ENCODE measurements at regions not wholly inside any gene's neighbourhood (a gene's known extent, or its start where the extent isn't known, plus 50 kb on each side); places are given as distances from the start of the nearest gene placed in this dataset.

DNA sequence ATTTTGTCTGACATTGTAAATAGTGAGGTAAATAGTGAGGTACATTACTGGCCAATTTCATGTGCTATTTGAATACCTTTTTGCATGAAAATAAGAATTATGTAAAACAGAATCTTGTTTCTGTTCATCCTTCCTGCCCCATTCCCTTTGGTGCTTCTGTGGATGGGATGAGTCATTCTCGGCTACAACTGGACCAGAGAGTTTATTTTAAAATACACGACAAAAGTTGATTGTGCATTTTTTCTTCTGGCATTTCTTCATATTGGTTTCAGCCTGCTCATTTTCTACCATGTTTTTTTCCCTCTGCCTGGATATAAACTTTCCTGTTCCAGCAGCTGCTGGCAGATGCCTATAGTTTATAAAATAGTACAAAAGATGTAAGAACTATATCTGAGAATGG is 107.5 kb downstream of the CYSLTR2 start:
- no peaks in the 10 kb centered on the region for H3K4me1 Mint-ChIP-seq (ENCODE audit: low read depth in 2 of 2)
- no peak overlapping the region for H3K27ac Mint-ChIP-seq
- peaks cover 7 to 16% of the 10 kb centered on the region in 2 donors for H3K27me3 Mint-ChIP-seq
- no peak overlapping the region for H3K4me3 Mint-ChIP-seq
- DNase-seq (no peak), ATAC-seq (replicated peaks) (no peak)
- no peaks in the 10 kb centered on the region for H3K9me3 Mint-ChIP-seq
- H3K36me3 Mint-ChIP-seq (ENCODE audit: insufficient read depth) = no peaks in the 10 kb centered on the region

DNA sequence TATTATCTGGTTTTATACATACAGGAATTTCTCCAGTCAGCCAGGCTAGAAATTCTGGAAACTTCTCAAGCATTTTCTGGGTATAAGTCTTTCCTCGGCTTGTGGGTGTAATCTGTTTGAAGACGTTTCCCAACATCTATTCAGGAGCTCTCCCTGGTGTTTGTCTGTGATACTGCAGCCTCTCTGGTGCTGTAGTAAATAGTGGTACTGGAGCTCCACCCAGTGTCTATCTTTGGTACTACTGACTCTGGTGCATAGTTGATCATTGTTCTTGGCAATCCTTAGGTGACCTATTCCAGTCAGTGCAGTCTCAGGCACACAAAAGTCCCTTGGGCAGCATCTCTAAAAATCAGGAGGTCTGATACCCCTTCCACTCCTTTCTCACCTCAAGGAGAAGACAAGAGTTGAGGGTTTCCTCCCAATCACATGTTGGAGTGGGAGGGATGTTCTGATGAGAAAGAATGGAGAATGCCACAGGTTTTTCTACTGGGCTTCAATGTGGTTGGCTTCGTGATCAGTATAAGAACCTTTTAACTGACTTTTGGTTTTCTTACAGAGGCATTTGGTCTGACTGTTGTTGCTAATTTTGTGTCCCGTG is 115.5 kb downstream of the CYSLTR2 start:
- Mint-ChIP-seq H3K4me3 (no peak overlapping the region), H3K9me3 (no peaks in the 10 kb centered on the region), H3K27ac (no peak overlapping the region), H3K27me3 (peaks cover 17 to 27% of the 10 kb centered on the region in 2 donors), H3K4me1 (ENCODE audit: low read depth in 2 of 2) (peaks cover 5 to 6% of the 10 kb centered on the region in 2 donors), H3K36me3 (ENCODE audit: insufficient read depth) (no peaks in the 10 kb centered on the region)
- ATAC-seq (replicated peaks) = peak; percentile 100
- DNase-seq = peak; percentile 88 to 93 (median 88)

DNA sequence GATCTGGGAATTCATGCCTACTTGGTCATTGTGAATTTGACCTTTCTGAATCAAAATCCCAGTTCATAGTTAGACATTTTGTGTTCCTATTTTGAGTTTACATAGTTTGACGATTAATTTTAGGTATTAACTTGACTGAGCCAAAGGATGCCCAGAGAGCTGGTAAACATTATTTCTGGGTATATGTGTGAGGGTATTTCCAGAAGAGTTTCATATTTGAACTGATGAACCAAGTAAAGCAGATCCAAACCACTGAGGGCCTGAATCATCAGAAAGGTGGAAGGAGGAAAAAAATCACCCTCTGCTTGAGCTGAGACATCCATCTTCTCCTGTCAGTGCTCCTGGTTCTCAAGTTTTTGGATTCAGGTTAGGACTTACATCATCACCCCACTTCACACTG is 116.6 kb downstream of the CYSLTR2 start:
- no peak for ATAC-seq (replicated peaks)
- no peaks in the 10 kb centered on the region for H3K36me3 Mint-ChIP-seq (ENCODE audit: insufficient read depth)
- H3K27ac Mint-ChIP-seq = no peak overlapping the region
- H3K27me3 Mint-ChIP-seq = peaks cover 28 to 39% of the 10 kb centered on the region in 2 donors
- no peak overlapping the region for H3K4me3 Mint-ChIP-seq
- H3K9me3 Mint-ChIP-seq = no peaks in the 10 kb centered on the region
- DNase-seq = no peak
- peaks cover 5 to 6% of the 10 kb centered on the region in 2 donors for H3K4me1 Mint-ChIP-seq (ENCODE audit: low read depth in 2 of 2)

DNA sequence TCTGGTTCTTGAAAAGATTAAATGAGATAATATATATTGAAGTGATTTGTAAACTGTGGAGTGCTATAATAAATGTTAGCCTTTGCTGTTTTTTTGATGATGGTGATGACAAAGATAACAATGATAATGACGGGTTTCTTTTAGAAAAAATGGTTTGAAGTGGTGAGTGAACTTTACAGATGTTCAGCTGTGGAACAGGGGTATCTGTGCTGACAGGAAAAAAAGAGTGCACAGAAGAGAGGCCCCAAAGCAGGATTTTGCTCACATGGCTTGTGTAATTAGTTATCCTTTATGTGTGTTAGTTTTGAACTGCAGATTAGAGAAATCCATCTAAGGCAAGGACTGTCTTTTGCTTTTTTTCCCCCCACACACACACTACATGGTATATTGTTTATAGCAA is 119.2 kb downstream of the CYSLTR2 start:
- DNase-seq (no peak), ATAC-seq (replicated peaks) (no peak)
- Mint-ChIP-seq H3K4me3 (no peak overlapping the region), H3K36me3 (ENCODE audit: insufficient read depth) (no peaks in the 10 kb centered on the region), H3K4me1 (ENCODE audit: low read depth in 2 of 2) (peaks cover 5 to 6% of the 10 kb centered on the region in 2 donors), H3K27ac (no peak overlapping the region), H3K9me3 (no peaks in the 10 kb centered on the region), H3K27me3 (peaks cover 39 to 60% of the 10 kb centered on the region in 2 donors)

DNA sequence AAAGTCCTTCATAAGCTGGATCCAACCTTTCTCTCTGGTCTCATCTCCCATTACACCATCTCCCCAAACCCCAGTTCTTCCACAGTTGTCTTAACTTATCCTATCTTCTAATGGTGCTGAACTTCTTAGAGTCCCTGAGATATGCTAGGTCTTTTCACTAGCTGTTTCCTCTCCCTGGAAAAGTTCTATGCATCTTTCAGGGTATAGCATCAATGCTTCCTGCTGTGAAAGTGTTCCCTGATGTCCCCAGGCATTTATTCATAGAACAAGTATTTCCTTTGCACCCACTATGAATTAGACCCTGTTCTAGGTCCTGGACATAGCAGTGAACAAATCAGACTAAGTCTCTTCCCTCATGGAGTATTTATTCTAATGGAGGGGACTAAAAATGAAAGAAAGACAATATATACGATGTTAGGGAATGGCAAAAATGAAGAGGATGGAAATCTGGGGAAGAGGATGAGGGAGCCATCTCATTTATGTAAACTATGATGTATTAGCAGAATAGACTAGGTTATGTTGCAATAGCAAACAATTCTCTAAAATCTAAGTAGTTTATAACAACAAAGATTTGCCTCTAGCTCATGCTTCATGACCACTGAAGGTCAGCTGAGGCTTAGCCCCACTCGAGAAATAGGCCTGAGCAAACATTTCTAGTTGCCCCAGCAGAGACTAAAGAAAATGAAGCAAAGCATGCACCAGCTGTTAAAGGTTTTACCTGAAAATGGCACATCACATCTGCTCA is 120.0 kb downstream of the CYSLTR2 start:
- DNase-seq (no peak), ATAC-seq (replicated peaks) (no peak)
- peaks cover 39 to 57% of the 10 kb centered on the region in 2 donors for H3K27me3 Mint-ChIP-seq
- H3K4me3 Mint-ChIP-seq = no peak overlapping the region
- H3K4me1 Mint-ChIP-seq (ENCODE audit: low read depth in 2 of 2) = peaks cover 5 to 6% of the 10 kb centered on the region in 2 donors
- no peaks in the 10 kb centered on the region for H3K36me3 Mint-ChIP-seq (ENCODE audit: insufficient read depth)
- no peaks in the 10 kb centered on the region for H3K9me3 Mint-ChIP-seq
- no peak overlapping the region for H3K27ac Mint-ChIP-seq

DNA sequence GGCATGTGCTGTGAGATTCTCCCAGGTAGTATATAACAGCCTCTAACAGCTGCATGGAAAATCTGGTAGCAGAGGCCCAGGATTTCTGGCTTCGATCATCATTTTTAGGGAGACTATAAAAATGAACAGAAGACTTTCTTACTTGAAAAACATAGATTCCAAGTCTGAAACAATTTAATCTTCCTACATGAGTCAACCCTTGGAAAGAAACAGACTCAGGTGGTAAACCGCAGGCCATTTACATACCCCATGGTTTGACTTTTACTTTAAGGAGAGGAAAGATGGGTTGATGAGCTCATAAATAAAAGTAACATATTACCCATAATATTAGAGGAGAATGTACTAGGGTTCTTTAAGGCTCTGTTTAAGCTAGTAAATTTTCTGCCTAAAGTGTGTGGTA is 121.6 kb downstream of the CYSLTR2 start:
- DNase-seq = no peak
- no peaks in the 10 kb centered on the region for H3K4me1 Mint-ChIP-seq (ENCODE audit: low read depth in 2 of 2)
- ATAC-seq (replicated peaks) = no peak
- H3K36me3 Mint-ChIP-seq (ENCODE audit: insufficient read depth) = no peaks in the 10 kb centered on the region
- no peak overlapping the region for H3K27ac Mint-ChIP-seq
- no peak overlapping the region for H3K4me3 Mint-ChIP-seq
- peaks cover 0 to 6% of the 10 kb centered on the region in 2 donors for H3K9me3 Mint-ChIP-seq
- peaks cover 32 to 49% of the 10 kb centered on the region in 2 donors for H3K27me3 Mint-ChIP-seq

DNA sequence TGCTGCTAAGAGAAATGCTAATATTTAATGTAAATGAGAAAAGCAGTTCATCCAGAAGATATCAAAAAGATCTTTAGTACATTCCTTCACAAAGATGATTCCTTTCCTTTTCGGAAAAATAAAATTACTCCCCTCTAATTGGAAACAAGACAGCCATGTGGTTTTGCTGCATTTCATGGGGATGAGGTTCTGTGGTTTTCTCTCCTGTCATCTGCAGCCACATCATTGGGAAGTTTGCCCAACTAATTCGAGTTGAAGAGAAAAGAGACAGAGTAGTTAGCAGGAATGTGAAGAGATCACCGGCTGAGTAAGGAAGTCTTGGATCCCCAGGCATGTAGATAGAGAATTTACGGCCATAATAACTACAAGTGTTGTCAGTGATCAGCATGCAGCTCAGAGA is 122.1 kb downstream of the CYSLTR2 start:
- Mint-ChIP-seq H3K27me3 (peaks cover 32 to 49% of the 10 kb centered on the region in 2 donors), H3K27ac (no peak overlapping the region), H3K9me3 (peaks cover 0 to 6% of the 10 kb centered on the region in 2 donors), H3K4me1 (ENCODE audit: low read depth in 2 of 2) (no peaks in the 10 kb centered on the region), H3K4me3 (no peak overlapping the region), H3K36me3 (ENCODE audit: insufficient read depth) (no peaks in the 10 kb centered on the region)
- DNase-seq = no peak
- ATAC-seq (replicated peaks) = no peak

DNA sequence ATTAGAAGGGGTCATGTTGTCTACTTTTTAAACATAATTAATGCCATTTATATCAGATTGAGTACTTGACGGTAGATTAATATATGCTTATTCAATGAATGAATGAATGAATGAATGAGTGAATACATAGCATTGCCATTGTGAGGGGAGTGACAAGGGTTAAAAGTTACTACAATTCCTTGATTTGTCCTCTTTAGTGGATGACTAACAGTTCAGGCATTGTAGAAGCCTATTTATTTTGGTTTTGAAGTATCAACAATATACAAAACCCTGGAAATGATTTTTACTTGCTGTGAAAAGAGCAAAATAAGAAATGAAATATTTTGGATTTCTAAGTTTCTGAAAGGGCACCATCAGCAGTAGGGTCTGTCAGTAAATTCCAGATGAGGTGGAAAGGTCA is 122.7 kb downstream of the CYSLTR2 start:
- H3K36me3 Mint-ChIP-seq (ENCODE audit: insufficient read depth) = no peaks in the 10 kb centered on the region
- H3K4me1 Mint-ChIP-seq (ENCODE audit: low read depth in 2 of 2) = no peaks in the 10 kb centered on the region
- H3K4me3 Mint-ChIP-seq = no peak overlapping the region
- peaks cover 0 to 6% of the 10 kb centered on the region in 2 donors for H3K9me3 Mint-ChIP-seq
- H3K27me3 Mint-ChIP-seq = peaks cover 32 to 47% of the 10 kb centered on the region in 2 donors
- ATAC-seq (replicated peaks) (no peak), DNase-seq (no peak)
- H3K27ac Mint-ChIP-seq = no peak overlapping the region

DNA sequence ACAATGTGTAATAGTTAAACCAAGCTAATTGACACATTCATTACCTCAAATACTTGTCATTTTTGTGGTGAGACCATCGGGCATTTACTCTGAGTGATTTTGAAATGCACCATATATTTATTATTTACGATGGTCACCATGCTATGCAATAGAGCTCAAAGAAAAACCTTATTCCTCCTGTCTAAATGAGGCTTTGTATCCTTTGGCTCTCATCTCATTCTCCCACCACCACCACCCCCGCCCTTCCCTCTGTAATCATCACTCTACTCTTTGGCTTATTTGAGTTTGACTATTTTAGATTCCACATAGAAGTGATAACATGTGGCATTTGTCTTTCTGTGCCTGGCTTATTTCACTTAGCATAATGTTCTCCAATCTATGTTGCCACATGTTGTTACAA is 124.9 kb downstream of the CYSLTR2 start:
- no peaks in the 10 kb centered on the region for H3K4me1 Mint-ChIP-seq (ENCODE audit: low read depth in 2 of 2)
- H3K36me3 Mint-ChIP-seq (ENCODE audit: insufficient read depth) = no peaks in the 10 kb centered on the region
- peaks cover 28 to 38% of the 10 kb centered on the region in 2 donors for H3K27me3 Mint-ChIP-seq
- no peak overlapping the region for H3K27ac Mint-ChIP-seq
- ATAC-seq (replicated peaks) (no peak), DNase-seq (no peak)
- no peak overlapping the region for H3K4me3 Mint-ChIP-seq
- H3K9me3 Mint-ChIP-seq = peaks cover 0 to 6% of the 10 kb centered on the region in 2 donors

DNA sequence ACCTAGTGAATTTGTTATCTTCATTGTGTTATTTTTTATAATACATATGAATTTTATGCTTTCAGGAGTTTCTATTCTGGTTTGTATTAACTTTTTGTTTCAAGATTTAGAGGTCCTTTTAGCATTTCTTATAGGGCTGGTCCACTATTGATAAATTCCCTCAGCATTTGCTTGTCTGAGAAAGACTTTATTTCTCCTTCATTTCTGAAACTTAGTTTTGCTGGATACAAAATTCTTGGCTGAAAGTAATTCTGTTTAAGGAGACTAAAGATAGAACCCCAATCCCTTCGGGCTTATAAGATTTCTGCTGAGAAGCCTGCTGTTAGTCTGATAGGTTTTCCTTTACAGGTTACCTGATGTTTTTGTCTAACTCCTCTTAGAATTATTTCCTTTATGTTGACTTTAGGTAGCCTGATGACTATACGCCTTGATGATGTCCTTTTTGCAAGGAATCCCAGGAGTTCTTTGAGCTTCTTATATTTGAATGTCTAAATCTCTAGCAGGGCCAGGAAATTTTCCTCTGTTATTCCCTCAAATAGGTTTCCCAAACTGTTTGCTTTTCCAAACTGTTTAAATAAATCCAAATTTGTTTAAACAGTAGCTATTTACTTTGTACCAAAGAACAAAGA is 127.1 kb downstream of the CYSLTR2 start:
- Mint-ChIP-seq H3K27ac (no peak overlapping the region), H3K27me3 (peaks cover 12 to 19% of the 10 kb centered on the region in 2 donors), H3K4me1 (ENCODE audit: low read depth in 2 of 2) (no peaks in the 10 kb centered on the region), H3K36me3 (ENCODE audit: insufficient read depth) (no peaks in the 10 kb centered on the region), H3K9me3 (peaks cover 0 to 6% of the 10 kb centered on the region in 2 donors), H3K4me3 (no peak overlapping the region)
- ATAC-seq (replicated peaks) (no peak), DNase-seq (no peak)

DNA sequence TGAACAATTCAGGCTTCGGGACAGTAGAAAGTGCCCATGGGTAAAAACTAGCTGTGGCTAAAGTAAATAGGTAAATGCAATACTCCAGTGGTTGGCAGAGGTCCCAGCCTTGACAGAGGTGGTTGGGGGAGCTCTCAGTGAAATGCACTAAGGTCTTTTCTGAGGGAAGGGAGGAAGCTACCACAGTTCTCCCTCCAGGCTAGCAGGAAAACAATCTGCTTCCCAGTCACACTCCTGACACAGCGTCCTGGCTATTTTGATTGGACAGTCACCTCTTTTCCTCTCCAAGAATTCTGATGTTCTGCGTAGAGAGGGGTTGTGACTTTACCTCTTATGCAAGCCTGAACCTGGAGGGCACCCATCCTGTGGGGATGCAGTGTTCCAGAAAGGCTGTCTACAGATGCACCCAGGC is 128.7 kb downstream of the CYSLTR2 start:
- no peak overlapping the region for H3K27ac Mint-ChIP-seq
- H3K36me3 Mint-ChIP-seq (ENCODE audit: insufficient read depth) = no peaks in the 10 kb centered on the region
- no peaks in the 10 kb centered on the region for H3K4me1 Mint-ChIP-seq (ENCODE audit: low read depth in 2 of 2)
- no peak overlapping the region for H3K4me3 Mint-ChIP-seq
- ATAC-seq (replicated peaks) (no peak), DNase-seq (no peak)
- peaks cover 4 to 8% of the 10 kb centered on the region in 2 donors for H3K27me3 Mint-ChIP-seq
- H3K9me3 Mint-ChIP-seq = peaks cover 0 to 6% of the 10 kb centered on the region in 2 donors

DNA sequence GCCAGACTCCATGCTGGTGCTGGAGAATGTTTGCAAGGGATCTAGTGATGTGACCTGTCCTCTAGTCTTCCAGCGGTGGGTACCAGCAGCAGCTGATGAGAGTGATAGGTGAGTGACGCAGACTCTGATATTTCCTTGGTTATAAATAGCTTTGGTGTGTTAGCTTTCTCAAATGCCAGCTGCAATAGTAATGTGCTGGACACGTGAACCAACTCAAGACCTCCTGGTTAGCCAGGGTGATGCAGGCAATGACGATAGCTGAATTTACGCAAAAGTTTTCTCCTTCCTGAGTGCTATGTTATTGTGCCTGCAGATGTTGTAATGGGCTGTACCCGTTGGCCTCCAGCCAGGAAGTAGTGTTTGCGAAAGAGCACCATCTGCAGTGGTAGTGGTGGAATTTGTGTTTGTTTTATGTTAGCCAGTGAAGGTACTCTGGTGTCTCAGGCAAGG is 129.5 kb downstream of the CYSLTR2 start:
- Mint-ChIP-seq H3K36me3 (ENCODE audit: insufficient read depth) (no peaks in the 10 kb centered on the region), H3K4me1 (ENCODE audit: low read depth in 2 of 2) (no peaks in the 10 kb centered on the region), H3K4me3 (no peak overlapping the region), H3K27ac (no peak overlapping the region), H3K27me3 (peaks cover 0 to under 1% of the 10 kb centered on the region in 2 donors), H3K9me3 (peaks cover 0 to 6% of the 10 kb centered on the region in 2 donors)
- peak in 1 of 3 experiments; percentile 1 for DNase-seq
- no peak for ATAC-seq (replicated peaks)

DNA sequence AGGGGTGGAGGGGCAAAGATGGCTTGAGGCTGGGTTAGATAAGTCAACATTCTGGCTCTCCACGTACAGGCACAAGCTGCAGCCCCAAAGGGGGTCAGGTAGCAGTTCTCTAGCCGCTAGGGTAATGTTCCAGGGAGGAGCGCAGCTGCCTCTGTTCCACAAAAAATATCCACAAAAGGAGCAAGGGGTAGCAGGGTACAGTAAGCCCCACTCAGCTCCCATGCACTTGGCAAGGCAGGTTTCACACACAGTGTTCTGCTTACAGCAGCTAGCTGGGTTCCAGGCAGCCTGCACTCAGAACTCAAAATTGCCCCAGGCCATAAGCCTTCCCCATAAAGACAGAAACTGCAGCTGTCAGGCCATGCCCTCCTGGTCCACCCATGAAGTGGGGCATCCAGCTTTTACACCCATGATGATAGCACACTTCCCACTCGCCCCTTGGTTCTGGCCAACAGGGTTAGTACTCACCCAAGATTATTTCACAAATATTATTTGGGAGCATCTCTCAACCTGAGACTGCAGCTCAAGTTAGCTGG is 130.0 kb downstream of the CYSLTR2 start:
- Mint-ChIP-seq H3K4me3 (no peak overlapping the region), H3K27me3 (no peaks in the 10 kb centered on the region), H3K4me1 (ENCODE audit: low read depth in 2 of 2) (no peaks in the 10 kb centered on the region), H3K9me3 (peaks cover 0 to 6% of the 10 kb centered on the region in 2 donors), H3K27ac (no peak overlapping the region), H3K36me3 (ENCODE audit: insufficient read depth) (no peaks in the 10 kb centered on the region)
- DNase-seq (no peak), ATAC-seq (replicated peaks) (no peak)
